GM21619 (cell line): ENCODE measurements at regions not wholly inside any gene's neighbourhood (a gene's known extent, or its start where the extent isn't known, plus 50 kb on each side); places are given as distances from the start of the nearest gene placed in this dataset.
"Not testable (repeated sequence)": the region's sequence is repeated elsewhere in the genome, so short reads cannot be mapped to it uniquely, and the experiment has no call there.

ENCODE experiments used
- ATAC-seq: cut with Tn5 transposase; IDR thresholded peaks from one replicate; pipeline ENCODE4 v1.9.1; 2021; ENCODE audit not compliant: unreplicated experiment

DNA sequence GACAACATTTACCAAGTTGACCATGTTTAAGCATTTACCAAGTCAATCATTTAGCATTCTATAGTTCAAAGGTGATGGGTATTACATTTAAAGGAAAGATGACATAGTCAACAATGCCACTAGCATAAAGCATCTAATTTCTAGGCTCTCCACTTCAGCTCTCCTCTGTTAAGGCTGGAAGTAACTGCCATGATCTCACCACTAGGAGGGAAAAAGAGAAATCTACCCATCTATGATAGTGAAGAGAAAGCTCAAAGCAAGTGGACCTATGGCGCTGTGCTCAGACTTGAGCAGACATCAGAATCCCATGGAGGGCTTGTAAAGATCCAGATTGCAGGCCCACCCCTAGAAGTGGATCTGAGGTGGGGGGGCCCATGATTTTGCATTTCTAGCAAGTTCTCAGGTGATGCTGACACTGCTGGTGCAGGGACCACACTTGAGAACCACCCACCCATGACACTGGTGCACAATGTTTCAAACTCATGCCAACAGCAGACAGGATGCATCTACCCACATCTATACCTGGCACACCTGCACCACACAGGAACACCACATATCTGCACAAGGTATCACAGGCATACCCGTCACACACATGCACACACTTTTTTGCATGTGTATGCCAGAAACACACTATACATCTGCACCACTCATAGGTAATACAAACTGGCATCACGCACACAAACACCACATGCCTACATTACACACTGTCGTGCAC, 392.9 kb upstream of the RUNX1 start:
- no peak for ATAC-seq

DNA sequence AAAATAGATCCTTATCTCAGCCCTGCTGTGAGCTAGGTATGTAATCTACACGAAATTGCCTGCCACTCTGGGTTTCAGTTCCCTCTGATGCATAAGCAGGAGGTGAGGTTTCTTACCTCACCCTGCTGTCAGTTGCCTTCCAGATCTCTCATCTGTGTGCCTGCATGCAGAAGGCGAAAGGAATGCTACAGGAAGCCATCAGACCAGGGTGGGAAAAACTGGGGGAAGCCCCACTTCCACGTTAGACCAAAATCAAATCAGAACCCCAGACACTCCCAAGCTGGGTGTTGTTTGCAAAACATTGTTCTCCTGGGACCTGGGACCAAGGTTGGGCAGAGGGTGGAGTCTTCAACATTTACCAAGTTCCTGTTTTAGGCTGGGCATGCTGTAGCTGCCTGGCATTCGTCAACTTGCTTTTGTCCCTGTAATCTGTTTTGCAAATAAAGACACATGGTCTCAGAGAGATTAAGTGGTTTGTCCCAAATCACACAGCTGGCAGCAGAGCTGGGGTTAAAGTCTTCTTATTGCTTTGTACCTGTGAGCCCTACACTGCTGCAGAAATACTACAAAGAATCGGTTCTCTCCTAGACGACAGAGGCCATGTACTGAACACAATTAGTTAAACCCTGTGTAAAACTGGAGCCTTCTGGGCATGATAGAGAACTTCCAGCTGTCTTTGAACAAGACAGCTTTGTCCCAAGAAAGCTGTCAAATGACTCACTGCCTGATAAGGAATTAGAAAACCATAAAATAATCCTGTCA, 389.7 kb upstream of the RUNX1 start:
- ATAC-seq, result peak; percentile 56

DNA sequence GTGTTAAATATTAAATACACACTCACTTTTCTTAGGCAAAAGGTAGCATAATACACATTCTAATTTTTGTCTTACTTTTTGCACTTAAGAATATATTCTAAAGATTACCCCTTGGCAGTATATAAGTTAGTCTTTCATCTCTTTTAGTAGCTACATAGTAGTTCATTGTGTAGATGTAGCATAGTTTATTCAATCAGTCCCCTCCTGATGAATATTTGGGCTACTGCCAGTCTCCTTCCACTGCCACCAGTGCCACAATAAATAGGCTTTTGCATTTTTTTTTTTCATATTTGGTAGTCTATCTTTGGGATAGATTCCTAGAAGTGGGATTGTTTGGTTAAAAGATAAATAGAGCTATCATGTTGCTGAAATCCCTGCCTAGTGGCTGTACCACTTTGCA, 388.8 kb upstream of the RUNX1 start:
- no peak for ATAC-seq

DNA sequence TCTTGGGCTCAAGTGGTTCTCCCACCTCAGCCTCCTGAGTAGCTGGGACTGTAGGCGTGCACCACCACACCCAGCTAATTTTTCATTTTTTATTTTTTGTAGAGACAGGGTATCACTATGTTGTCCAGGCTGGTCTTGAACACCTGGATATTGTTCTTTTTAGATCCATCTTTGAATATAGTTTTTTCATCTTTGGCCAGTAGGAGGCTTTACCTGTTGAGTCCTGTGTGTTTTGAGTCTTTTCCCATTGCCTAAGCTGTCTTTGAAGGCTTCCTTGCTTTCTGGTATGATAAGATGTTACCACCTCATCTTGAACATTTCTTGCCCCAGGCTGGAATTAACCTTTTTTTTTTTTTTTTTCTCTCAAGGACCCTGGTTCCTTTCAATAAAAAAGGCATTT, 387.8 kb upstream of the RUNX1 start:
- ATAC-seq, result no peak

DNA sequence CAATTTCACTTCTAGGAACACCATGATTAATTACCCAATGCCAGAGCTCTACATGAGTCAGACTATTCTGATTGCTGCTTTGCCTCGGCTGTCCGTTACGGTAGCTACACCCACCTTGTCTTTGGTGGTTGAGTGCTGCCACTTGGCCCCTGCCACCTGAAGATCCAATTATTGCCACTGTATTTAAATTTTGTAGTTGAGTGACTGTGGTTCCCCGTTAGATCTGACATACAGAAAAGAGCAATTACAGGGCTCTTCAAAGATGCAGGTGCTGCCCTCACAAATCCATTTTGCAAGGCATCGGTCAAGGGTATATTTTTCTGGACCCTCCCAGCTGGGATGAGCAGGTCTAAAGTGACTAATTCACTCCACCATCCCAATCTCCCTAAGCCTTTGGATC, 383.5 kb upstream of the RUNX1 start:
- not testable (repeated sequence) for ATAC-seq

DNA sequence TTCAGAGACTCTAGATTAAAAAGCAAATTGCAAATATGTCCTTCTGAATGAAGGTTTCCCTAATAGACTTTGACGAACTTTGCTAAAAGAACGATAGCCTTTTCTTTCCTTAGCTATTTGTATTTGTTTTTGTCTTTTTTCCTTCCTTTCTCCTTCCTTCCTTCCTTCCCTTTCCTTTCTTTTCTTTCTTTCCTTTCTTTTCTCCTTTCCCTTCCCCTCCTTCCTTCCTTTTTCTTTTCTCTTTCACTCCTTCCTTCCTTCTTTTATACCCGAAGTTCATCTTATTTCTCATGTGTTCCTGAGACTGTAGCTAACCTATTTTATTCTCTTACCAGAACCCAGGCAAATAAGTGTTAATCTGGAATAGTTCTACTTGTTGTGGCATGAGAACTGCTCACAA, 381.2 kb upstream of the RUNX1 start:
- ATAC-seq, result no peak

DNA sequence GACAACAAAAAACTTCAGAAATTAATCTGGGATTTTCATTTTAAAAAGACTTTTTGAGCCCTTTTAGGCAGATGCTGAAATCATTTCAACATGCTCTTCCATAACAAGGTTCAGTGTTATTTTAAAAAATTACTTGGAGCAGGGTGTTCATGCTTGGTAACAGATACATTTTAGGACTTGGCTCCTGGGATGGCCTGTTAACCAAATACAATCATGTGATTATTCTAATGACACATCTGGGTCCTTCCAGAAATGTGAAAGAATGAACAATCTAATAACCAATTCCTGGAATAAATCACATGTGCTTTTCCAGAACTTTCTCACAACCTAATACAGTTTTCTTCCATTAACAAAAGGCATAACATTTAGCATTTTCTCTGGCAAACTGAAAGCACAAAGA, 379.8 kb upstream of the RUNX1 start:
- no peak for ATAC-seq

DNA sequence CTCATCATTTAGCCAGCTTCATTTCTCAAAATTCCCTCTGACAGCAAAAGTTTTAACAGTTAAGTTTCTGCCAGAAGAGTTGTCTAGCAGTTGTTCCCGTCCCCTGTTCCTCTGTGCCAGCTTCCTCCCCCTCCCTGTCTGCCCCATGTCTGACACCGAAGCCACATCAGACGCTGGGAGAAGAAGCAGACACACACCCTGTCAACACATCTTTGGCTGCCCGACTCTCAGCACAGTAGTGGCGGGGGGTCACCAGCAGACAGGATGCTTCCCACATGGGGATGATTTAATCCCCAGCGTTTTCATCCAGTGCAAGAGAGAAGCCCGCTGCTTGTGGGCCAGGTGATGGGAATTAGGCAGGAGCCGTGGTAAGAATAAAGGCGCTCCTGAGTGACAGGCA, 379.4 kb upstream of the RUNX1 start:
- no peak for ATAC-seq

DNA sequence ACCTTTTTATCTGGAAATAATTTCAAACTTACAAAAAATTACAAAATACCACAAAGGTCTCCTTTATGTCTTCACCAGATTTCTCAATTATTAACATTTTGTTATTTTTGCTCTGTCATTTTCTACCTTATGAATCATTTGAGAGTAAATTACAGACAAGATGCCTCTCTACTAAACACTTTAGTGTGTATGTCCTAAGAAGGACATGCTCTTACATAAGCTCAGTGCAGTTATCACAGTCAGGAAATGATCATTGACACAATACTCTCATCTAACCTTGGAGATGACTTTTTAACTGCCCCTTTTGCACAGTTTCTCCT, 378.9 kb upstream of the RUNX1 start:
- no peak for ATAC-seq

DNA sequence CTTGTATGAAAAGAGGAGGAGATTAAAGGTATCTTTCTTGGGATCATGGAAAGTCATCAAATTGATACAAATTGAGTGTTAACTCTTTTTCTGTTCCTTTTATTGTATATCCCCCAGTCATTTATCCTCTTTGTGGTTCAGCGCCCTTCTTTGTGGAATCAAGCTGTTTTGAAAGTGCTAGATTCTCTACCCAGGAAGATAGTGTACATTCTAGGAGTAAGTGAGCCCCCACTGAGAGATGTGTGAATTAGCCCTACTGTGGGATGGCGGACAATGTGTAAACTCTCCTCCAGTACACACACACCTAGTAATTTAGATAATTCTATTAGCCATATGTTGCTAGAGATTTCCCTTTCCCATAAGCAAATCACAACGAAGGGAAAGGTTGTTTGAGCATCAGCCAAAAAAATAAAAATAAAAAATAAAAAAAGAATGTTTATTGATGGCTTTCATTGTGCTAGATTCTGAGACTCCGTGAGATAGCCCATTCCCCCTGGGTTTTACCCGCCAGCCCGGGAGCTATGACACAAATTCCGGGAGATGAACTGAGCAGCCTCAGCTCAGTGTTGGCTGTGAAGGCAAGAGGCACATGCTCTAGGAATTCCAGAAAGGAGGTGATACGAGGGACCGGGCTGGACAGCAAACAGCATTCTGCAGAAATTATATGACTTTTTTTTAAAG, 378.4 kb upstream of the RUNX1 start:
- ATAC-seq, result no peak

DNA sequence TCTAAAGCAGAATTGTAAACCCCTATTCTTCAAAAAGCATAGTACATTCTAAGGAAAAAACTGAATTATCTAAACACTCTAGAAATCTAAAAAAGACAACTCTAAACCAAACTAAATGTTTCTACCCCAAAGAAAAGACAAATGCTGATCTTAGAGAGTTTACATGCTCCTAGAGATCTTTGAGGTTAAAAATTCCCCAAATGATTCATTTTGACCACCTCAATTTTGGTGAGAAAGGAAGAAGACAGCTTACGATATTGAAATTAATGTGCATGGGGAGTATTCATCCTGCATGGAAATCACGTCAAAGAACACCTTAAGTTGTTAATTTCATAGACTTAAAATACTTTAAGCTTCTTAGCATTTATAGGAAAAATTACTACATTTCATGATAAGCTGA, 377.8 kb upstream of the RUNX1 start:
- no peak for ATAC-seq

DNA sequence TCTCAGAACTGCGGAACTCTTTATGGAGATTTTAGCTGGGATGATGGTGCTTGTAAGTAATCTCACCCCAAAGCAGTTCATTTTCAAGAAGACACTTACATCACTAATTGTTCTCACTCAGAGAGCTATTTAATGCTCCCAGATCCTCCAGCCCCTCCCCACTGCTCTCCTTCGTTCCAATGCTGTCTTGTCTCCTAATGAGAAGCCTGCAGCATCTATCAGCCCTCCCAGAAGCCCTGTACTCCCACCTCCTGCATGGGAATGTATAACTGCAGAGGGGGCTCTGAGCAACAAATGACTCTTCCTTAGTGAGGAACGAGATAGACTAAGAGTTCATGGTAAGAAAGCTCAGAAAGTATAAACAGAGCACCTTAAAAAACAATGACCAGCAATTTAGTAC, 377.4 kb upstream of the RUNX1 start:
- ATAC-seq, result no peak

DNA sequence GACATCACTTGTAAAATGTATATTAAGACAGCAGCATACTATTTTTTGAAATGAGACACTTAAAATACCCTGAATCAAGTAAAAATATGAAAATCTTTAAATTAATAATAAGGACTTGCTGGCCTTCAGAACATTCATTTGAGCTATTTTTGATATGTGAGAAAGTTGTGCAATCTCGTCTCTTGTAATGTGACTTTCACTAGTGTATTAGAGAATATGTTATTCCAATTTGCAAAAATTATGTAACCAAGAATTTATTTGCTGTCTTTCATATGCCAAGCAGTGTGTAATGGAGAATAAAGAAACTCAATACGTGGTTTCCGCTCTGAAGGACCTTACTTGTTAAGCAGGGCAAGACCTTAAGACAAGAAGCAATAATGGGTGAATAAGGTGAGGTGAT, 375.0 kb upstream of the RUNX1 start:
- no peak for ATAC-seq

DNA sequence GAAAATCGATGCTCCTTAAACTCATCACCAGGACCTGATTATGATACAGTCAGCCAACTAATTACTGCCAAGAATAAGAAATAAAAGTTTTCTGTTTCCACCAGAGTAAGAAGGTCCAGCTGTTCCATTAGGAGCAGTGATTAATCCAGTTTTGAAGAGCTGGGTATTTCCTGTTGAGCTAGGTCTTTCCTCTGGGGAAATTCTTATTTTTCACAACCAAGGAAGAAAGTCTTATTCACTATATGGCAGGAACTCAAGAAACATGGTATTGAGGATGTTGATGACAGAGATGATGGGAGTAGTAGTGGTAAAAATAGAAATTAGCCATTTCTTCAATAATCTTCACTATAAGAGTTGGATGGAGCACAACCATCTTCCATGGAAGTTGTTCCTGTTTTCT, 374.6 kb upstream of the RUNX1 start:
- ATAC-seq, result no peak

DNA sequence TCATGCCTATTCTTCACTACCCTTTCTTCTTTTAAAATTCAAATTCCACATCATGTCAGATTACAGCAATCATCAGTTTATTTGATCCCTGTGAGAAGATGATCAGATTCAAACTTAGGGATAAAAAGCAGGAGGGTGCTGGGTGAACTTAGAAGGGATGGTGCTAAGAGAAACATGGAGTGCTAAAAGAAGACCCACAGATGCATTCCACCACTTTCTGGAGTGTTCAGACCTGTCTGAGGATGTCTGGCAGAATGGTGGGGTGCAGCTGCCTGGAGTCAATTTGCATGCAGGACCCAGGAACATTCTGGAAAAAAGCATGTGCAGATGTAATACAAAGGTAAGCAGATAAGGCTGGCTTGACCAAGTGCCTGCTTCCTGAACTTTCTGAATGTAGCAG, 372.9 kb upstream of the RUNX1 start:
- ATAC-seq, result no peak

DNA sequence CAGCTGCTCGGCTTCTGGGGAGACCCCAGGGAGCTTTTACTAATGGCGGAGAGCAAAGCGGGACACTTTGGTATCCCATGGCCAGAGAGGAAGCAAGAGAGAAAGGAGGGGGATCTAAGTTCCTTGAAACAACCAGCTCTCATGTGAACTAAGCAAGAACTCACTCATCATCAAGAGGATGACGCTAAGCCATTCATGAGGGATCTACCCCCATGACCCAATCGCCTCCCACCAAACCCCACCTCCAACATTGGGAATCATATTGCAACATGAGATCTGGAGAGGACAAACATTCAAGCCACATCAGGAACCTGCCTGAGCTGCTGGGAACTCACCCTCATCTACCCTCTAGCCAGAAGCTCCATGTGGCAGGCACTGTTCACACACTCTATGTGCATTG, 372.1 kb upstream of the RUNX1 start:
- ATAC-seq, result no peak

DNA sequence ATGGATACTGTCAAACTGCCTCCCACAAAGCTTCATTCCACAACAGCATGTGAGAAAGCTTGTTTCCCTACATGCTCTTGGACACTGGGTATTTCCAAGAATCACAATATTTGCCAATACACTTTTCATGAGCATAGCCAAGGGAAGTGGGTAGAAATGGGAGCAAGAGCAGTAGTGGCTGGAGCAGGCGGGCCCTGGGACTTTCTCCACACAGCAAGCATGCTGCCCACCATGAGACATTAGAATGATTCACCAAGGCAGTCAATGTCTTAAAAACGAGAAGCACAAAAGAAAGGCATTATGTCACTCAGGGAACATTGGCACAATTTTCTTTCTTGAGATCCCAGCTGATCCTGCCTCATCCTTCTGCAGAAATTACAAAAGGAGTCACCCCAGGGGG, 371.6 kb upstream of the RUNX1 start:
- ATAC-seq, result no peak

DNA sequence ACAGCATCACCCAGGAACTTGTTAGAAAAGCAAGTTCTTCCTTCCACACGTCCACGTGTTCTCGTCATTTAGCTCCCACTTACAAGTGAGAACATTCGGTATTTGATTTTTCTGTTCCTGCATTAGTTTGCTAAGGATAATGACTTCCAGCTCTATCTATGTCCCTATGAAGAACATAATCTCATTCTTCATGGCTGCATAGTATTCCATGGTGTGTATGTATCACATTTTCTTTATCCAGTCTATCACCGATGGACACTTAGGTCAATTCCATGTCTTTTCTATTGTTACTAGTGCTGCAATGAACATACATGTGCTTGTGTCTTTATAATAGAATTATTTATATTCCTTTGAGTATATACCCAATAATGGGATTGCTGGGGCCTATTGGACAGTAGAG, 368.7 kb upstream of the RUNX1 start:
- ATAC-seq, result no peak

DNA sequence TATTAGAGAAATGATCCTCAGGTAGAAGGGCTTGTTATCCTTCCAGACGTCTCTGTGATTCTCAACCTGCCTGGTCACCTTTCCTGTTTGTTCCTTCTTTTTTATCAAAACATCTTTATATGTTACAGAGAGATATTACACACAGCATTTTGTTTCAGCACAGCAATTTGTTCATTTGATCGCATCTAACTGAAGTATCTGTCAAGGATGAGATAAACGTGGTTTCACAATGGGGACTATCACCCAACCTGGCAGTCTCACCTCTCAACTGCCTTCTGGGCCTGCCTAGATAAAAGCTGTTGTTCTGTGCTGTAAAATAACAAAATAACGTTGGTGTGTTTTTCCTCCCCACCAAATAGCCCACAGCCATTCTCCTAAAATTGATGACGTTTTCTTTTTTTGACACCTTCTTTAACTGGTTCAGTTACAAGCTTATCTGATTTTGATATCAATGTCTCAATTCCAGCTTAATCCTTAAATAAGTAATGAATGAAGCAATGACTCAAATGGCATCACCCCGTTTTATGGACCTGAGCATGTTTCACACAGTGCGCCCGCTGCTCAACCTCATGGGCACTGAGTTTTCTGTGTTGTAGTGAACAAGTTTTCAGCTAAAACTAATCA, 367.9 kb upstream of the RUNX1 start:
- ATAC-seq, result no peak

DNA sequence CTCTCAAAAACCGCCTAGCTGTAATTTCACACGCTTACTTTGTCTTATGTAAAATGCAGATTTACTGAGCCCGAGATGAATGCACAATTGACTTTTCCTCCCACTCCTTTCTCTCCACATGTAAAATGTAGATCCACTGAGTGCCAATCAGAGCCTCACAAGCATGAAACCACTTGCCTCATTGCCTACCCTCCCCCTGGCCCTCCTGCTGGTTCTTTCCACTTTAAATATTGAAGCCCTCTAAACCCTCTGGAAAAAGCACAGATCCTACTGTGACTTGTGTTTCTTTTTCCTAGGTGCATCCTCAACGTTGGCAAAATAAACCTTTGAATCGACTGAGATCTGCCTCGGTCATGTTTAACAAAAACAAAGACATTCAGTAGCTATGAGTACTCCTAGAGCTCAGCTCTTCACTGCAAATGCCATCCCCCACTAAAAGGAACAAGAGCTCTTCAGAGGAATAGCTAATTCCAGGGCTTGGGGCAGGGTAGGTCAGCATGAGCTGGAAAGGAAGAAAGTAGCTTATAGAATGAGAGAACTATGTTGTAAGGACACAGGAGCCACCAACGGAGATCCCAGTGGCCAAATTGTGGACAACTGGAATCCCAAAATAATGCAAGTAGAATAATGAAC, 365.5 kb upstream of the RUNX1 start:
- ATAC-seq, result no peak

DNA sequence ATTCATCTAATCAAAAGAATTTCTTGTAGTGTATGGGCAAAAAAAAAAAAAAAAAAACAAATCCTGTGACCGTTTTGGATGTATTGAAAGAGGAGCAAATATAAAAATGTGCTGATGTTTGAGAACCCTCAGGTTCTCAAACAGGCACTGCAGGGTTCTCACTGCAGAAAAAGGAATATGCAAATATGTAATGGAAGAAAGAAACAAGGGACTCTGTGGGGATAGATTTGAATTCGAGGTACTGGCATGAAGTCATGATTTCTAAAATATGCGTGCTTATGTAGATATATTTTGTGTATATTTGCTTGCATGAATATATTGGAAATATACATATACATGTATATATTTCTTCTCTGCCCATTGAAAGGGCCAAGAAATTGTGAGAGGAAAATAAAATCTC, 365.0 kb upstream of the RUNX1 start:
- ATAC-seq, result no peak

DNA sequence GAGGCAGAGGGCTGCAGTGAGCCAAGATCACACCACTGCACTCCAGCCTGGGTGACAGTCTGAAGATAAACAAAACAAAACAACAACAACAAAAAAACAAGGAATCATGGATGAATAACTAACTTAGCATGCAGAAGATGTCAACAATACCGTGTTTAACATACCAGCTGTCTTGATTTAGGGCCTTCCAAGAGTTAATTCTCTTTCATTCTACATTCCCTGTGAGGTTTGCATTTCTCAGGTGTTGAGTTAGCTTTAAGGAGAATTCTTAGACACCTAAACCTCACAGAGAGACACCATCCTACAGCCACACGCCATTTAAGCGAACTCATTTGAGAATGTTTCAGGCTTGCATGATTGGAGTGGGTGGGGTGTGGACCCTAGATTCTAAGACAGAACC, 363.1 kb upstream of the RUNX1 start:
- no peak for ATAC-seq
